Activated naive CD4-positive, alpha-beta T cell treated with anti-CD3 and anti-CD28 coated beads, Interleukin-2, amount 50 U/mL, for 24 hours (primary cell): ENCODE measurements at regions not wholly inside any gene's neighbourhood (a gene's known extent, or its start where the extent isn't known, plus 50 kb on each side); places are given as distances from the start of the nearest gene placed in this dataset.

Source experiments
- H3K27ac Mint-ChIP-seq: one replicate; pipeline ENCODE4 v1.8.0; 2021; ENCODE audit warnings: mild to moderate bottlenecking, mixed read lengths
- H3K27me3 Mint-ChIP-seq: one replicate; pipeline ENCODE4 v1.8.0; 2021; ENCODE audit warnings: mixed read lengths
- H3K36me3 Mint-ChIP-seq: one replicate; pipeline ENCODE4 v1.8.0; 2021; ENCODE audit warnings: mixed read lengths
- H3K4me1 Mint-ChIP-seq: one replicate; pipeline ENCODE4 v1.8.0; 2021; ENCODE audit warnings: mixed read lengths
- H3K4me3 Mint-ChIP-seq: one replicate; pipeline ENCODE4 v1.8.0; 2021; ENCODE audit warnings: mild to moderate bottlenecking, mixed read lengths
- H3K9me3 Mint-ChIP-seq: one replicate; pipeline ENCODE4 v1.8.0; 2021; ENCODE audit warnings: mixed read lengths

DNA sequence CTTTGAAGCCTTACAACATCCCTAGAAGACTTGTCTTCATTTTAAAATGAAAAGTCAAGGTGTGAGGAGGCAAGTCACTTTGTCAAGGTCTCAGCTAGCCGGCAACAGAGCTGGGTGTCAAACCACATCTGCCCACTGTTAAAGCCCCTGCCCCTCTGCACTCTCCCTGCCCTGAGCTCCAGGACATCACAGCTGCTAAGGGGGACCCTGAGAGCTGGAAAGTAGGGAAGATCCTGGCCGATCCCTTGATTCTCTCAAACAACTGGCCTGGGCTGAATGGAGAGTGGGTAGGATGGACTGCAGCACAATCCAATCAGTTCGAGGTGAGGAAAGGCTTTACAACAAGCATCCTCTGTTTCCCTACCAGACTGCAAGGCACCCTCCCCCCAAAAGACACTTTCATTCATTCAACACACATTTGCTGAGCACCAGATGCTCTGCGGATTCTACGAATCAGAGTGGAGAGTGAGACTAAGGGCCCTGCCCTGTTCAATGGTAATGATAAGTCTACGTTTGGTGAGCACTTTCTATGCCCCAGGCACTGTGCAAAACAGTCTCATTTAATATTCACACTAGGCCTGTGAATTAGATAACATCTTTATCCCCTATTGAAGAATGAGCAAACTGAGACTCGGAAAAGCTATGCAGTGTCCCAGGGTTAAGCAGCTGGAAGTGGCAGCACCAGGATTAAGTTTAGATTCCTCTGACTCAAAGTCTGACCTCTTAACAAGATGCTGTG lies 148.1 kb downstream of the HERPUD2 start:
- no peak overlapping the region for H3K4me3 Mint-ChIP-seq
- H3K9me3 Mint-ChIP-seq: no peaks in the 10 kb centered on the region
- no peaks in the 10 kb centered on the region for H3K4me1 Mint-ChIP-seq
- no peaks in the 10 kb centered on the region for H3K27me3 Mint-ChIP-seq
- H3K36me3 Mint-ChIP-seq: no peaks in the 10 kb centered on the region
- H3K27ac Mint-ChIP-seq: no peak overlapping the region

DNA sequence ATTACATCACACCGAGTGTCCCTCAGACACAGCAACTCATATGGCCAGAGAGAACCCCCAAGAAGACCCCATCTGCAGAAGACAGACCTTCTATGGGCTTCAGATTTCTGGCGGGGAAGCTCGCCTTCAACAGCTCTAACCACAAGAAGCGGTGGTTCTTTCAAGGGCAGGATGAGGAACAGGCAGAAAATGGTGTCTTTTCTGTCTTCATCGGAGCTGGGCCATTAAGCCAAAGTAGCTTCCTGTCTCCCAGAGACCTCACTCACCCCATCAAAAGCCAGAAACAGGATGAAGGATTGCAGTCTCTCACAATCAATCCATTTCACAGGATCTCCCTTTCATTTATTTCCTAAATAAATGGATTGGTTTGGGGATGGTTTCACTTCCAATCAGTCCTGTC lies 149.1 kb downstream of the HERPUD2 start:
- Mint-ChIP-seq H3K9me3 (no peaks in the 10 kb centered on the region), H3K36me3 (no peaks in the 10 kb centered on the region), H3K4me1 (no peaks in the 10 kb centered on the region), H3K4me3 (no peak overlapping the region), H3K27ac (no peak overlapping the region), H3K27me3 (no peaks in the 10 kb centered on the region)

DNA sequence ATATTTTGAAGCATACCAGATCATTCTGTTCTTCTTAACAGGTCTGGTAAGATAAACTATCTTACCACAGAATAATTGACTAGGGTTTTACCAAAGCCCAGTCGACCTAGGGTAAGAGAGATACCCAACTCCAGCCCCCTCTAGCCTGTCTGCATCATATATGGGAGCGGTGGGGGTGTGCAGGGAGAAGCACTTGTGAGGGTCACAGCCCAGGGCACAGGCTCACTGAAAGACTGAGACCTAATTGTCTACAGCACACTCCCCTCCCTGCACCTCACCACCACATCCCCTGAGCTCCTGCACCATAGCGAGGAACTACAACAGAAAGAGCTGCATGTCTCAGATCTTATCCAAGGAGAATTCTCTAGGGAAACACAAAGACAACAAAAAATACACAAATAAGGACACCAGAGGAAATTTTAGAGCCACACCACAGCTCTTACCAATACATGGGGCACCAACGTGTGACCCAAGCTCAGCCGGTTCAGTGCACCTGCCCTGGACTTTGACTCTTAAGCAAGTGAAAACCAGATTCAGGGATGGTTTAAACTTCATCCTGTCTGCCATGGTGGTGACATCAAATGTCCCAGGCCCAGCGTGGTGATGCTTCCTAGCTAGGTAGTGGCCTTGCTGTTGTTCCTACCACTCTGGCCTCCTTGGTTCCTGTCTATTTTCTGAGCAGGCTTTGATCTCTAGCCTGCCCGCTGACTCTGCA lies 150.8 kb downstream of the HERPUD2 start:
- no peak overlapping the region for H3K4me3 Mint-ChIP-seq
- no peaks in the 10 kb centered on the region for H3K27me3 Mint-ChIP-seq
- no peaks in the 10 kb centered on the region for H3K36me3 Mint-ChIP-seq
- no peak overlapping the region for H3K27ac Mint-ChIP-seq
- no peaks in the 10 kb centered on the region for H3K9me3 Mint-ChIP-seq
- no peaks in the 10 kb centered on the region for H3K4me1 Mint-ChIP-seq

DNA sequence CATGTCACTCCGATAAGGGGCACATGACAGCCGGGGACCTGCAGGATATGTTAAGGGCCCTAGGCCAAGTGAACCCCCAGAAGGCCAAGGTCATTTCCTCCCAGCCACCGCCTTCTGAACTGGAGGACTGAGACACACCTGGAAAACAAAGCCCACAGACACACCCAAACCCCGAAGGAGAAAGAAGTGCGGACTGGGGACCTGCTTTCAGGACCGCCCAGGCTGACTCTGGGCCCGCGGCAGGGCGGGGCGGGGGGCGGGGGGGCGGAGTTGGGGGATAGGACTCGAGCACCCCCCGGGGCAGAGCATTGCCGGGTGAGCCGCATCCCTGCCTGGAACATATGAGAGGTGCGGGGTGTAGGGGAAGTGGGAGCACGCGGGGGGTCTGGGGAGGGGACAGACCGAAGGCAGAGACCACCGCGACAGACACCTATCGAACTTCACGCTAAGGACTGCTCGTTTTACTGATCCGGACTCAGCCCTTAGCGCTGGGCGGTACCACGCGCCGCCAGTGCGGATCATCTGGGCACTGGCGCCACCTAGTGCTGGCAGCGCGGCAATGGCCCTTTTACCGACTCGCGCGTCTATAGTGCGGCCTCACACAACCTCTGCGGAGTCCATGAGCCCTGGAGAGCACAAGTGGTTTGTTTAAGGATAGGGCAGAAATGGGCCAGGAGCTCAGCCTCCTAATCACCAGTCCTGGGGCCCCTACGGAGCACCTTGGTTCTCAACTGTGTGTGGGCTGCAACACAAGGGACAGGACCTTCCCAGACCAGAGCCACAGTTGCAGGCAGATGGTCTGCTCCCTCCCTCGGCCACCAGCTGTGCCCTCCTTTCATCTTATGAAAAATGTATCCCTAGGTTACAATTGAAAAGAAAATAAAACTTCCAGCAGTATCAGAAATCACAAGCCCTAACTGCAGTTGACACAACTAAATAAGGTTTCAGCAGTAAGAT lies 157.6 kb downstream of the HERPUD2 start:
- Mint-ChIP-seq H3K27ac (no peak overlapping the region), H3K4me3 (peak overlapping the region; percentile 79)

DNA sequence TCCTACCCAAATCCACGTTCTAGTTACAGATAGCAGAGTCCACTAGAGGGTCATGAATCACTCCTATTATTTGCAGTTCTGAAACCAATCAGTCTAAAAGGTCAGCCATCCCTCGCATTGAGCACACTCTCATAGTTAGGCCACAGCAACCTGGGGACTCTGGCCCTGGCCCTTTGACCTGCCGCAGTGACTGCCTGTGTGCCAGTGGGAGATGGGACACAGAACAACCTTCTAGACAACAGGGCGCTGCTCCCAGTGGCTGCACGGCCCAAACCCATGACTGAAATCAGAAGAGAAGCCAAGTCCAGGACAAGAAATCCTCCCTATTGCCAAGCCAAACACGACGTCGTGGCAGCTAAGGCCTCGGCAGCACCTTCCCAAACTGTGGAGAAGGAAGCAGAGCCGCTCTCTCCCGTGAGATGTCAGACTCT lies 158.5 kb downstream of the HERPUD2 start:
- H3K36me3 Mint-ChIP-seq: no peaks in the 10 kb centered on the region
- no peaks in the 10 kb centered on the region for H3K4me1 Mint-ChIP-seq
- H3K27me3 Mint-ChIP-seq: peaks cover 5% of the 10 kb centered on the region
- H3K27ac Mint-ChIP-seq: no peak overlapping the region
- peak overlapping the region; percentile 28 for H3K4me3 Mint-ChIP-seq
- no peaks in the 10 kb centered on the region for H3K9me3 Mint-ChIP-seq

More for the DNA sequence above, 157.6 kb downstream of the HERPUD2 start:
- Mint-ChIP-seq H3K4me1 (no peaks in the 10 kb centered on the region), H3K36me3 (no peaks in the 10 kb centered on the region), H3K9me3 (no peaks in the 10 kb centered on the region), H3K27me3 (peaks cover 5% of the 10 kb centered on the region)

DNA sequence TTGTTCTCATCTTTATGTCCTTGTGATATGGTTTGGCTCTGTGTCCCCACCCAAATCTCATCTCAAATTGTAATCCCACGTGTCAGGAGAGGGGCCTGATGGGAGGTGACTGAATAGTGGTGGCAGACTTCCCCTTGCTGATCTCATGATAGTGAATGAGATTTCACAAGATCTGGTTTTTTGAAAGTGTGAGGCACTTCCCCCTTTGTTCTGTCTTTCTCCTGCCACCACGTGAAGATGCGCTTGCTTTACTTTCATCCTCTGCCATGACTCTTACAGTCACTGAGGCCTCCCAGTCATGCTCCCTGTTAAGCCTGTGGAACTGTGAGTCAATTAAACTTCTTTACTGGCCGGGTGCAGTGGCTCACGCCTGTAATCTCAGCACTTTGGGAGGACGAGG lies 161.0 kb downstream of the HERPUD2 start:
- Mint-ChIP-seq H3K4me1 (no peaks in the 10 kb centered on the region), H3K27me3 (peaks cover 7% of the 10 kb centered on the region), H3K4me3 (no peak overlapping the region), H3K36me3 (no peaks in the 10 kb centered on the region), H3K9me3 (no peaks in the 10 kb centered on the region), H3K27ac (no peak overlapping the region)

DNA sequence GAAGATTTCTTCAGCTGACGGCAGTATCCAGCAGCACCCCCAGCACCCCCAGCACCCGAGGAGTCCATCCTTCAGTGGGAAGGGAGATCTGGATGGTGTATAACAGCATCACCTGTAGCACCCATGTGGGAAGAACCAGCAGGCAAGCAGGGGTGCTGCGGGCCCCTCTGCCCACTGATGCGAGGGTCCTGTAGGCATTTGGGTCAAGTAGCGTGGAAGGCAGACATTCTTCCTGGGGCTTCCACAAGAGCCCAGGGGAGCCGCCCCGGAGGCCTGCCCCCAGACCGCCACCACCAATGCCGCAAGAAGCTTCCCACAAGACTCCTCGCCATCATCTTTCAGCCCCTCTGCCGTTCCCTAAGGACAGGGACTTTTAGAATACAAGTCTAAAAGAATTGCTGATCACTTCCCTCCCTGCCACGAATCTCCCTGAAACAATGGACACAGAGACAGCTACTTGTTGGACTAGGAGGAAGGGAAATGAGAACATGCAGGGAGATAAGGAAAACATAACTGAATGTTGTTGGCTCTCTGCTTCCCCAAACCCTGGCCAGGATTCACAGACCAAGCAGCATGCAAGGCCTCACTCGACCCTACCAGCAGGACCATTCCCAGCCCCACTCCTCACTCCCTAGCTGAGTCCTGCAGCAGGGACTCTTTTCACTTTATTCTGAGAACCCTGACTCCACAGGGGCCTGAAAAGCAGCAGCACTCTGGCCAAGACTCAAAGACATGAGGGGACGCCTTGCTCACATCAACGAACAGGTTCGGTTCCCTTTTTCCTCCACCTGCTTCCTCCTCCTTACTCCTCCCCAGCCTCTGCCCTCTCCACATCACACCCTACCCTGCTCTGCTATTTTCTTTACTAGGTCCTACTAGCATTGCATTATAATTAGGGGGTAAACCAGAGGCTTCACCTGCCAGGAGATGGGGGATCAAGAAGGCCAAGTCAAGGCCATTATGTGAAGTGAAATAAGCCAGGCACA lies 164.5 kb downstream of the HERPUD2 start:
- H3K4me3 Mint-ChIP-seq: no peak overlapping the region
- no peak overlapping the region for H3K27ac Mint-ChIP-seq
- no peaks in the 10 kb centered on the region for H3K36me3 Mint-ChIP-seq
- H3K27me3 Mint-ChIP-seq: peaks cover 10% of the 10 kb centered on the region
- H3K9me3 Mint-ChIP-seq: no peaks in the 10 kb centered on the region
- H3K4me1 Mint-ChIP-seq: no peaks in the 10 kb centered on the region

DNA sequence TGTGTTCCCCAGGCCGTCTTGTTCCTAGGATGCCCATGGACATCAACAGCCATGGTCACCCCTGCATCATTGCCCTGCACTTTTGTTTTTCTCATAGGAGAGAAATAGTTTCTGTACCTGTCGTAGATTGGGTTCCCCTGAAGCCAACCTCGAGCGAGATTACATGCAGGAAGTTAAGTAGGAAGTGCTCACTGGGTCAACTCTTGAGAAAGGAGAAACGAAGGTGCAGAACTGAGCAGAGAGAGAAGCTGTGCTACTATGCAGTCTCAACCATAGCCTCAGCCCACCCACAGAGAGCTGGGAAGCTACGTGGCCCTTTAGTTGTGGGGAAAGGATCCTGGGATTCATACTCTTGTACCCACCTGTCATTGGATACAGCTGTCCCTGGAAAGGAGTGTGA lies 165.2 kb downstream of the HERPUD2 start:
- peaks cover 10% of the 10 kb centered on the region for H3K27me3 Mint-ChIP-seq

DNA sequence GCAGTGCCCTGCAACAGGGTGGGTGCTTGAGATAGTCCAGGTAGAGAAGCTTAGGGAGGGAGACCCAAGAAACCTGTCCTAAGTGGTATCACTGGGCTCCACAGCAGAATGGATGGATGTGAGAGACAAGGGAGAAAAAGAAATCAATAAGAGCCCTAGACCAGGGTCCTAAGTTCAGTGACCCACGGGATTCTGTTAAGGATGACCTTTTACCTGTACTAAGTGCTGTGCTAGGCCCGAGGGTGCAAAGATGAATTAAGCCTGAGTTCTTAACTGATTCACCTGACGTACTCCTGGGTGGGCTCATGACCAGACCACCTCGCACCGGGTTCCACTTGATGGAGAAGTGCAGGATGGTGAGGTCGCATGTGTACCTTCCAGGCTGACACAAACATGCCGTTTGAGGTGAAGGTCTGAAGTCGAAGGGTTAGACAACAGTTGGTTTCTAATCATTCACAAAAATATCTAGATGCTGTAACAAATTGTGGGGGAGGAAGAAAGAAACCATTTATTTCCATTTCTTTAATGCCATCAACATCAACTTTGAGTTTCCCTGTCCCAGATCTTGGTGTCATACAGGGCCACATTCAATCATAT lies 166.5 kb downstream of the HERPUD2 start:
- Mint-ChIP-seq H3K27me3 (peaks cover 10% of the 10 kb centered on the region), H3K4me3 (no peak overlapping the region), H3K36me3 (no peaks in the 10 kb centered on the region)

More for the DNA sequence above, 165.2 kb downstream of the HERPUD2 start:
- Mint-ChIP-seq H3K4me1 (no peaks in the 10 kb centered on the region), H3K36me3 (no peaks in the 10 kb centered on the region), H3K9me3 (no peaks in the 10 kb centered on the region), H3K4me3 (no peak overlapping the region), H3K27ac (no peak overlapping the region)

DNA sequence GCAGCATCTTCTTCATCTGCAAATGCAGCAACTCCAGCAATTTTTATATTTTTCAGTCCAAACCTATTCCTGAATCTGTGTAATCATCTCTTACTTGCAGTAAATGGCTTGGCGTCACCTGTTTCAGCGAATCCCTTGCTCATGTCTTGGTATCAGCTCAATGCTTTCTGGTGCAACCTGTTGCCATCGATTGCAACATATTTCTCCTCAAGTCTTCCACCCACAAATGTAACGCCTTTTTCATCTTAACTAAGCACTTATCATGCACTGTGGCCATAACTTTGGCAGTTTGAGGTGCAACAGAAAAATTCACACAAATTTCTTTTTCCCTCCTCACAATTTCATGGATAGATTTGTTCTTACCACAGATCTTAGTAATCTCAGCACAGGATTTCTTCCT lies 168.3 kb downstream of the HERPUD2 start:
- peaks cover 8% of the 10 kb centered on the region for H3K27me3 Mint-ChIP-seq
- no peak overlapping the region for H3K27ac Mint-ChIP-seq
- H3K9me3 Mint-ChIP-seq: no peaks in the 10 kb centered on the region
- H3K36me3 Mint-ChIP-seq: no peaks in the 10 kb centered on the region
- H3K4me3 Mint-ChIP-seq: no peak overlapping the region
- no peaks in the 10 kb centered on the region for H3K4me1 Mint-ChIP-seq

More for the DNA sequence above, 166.5 kb downstream of the HERPUD2 start:
- no peaks in the 10 kb centered on the region for H3K9me3 Mint-ChIP-seq
- H3K4me1 Mint-ChIP-seq: no peaks in the 10 kb centered on the region
- no peak overlapping the region for H3K27ac Mint-ChIP-seq

DNA sequence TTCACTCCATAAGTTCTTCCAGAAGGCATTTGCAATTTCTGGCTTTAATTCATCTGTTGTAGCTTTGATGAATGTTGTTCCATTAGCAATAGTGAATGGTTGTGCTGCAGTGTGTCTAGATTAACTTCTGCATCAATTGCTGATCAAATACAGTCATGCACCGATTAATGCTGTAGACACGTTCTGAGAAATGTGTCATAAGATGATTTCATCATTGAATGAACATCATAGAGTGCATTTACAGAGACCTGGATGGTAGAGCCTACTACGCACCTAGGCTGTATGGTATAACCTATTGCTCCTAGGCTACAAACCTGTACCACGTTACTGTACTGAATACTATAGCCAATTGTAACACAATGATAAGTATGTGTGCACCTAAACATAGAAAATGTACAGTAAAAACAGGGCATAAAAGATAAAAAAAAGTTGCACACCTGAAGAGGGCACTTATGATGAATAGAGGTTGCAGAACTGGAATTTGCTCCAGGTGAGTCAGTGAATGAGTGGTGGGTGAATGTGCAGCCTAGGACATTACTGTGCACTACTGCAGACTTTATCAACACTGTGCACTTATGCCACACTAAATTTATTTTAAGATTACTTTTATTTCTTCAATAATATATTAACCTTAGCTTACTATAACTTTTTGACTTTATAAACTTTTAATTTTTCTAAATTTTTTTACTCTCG lies 170.7 kb downstream of the HERPUD2 start:
- Mint-ChIP-seq H3K36me3 (no peaks in the 10 kb centered on the region), H3K4me1 (no peaks in the 10 kb centered on the region), H3K27me3 (peaks cover 6% of the 10 kb centered on the region), H3K4me3 (no peak overlapping the region), H3K27ac (no peak overlapping the region), H3K9me3 (no peaks in the 10 kb centered on the region)

DNA sequence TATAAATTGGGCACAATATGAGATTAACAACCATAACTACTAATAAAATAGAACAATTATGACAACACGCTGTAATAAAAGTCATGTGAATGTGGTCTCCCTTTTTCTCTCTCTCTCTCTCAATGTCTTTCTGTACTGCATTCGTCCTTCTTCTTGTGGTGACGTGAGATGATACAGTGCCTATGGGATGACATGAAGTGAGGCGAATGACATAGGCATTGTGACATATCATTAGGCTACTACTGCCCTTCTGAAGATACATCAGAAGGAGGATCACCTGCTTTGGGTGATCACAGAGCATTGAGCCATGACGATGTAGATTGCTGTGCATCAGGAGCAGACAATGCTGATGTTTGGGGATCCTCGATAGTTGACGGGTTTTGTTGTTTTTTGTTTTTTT lies 171.6 kb downstream of the HERPUD2 start:
- Mint-ChIP-seq H3K27ac (no peak overlapping the region), H3K36me3 (no peaks in the 10 kb centered on the region), H3K27me3 (peaks cover 6% of the 10 kb centered on the region), H3K9me3 (no peaks in the 10 kb centered on the region), H3K4me3 (no peak overlapping the region), H3K4me1 (no peaks in the 10 kb centered on the region)

DNA sequence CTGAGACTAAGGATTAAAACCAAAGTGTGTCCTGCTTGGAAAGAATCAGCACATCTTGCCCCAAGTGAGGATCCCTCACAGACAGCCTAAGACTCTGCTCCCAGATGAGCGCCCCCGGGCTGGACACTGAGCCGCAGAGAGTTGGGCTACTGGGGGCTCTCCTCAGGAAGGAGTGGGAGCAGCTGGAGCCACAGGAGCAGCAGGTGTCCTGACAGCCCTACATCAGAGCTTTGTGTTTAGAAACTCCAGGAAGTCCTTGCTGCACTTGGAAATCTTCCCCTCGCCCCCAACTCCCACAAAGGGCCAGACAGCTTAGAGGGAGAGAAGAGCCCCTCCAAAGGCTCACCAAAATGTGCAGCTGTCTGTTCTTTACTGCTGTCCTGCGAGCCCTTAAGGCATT lies 172.2 kb downstream of the HERPUD2 start:
- Mint-ChIP-seq H3K4me1 (no peaks in the 10 kb centered on the region), H3K27me3 (peaks cover 6% of the 10 kb centered on the region), H3K27ac (no peak overlapping the region), H3K9me3 (no peaks in the 10 kb centered on the region), H3K4me3 (no peak overlapping the region), H3K36me3 (no peaks in the 10 kb centered on the region)

DNA sequence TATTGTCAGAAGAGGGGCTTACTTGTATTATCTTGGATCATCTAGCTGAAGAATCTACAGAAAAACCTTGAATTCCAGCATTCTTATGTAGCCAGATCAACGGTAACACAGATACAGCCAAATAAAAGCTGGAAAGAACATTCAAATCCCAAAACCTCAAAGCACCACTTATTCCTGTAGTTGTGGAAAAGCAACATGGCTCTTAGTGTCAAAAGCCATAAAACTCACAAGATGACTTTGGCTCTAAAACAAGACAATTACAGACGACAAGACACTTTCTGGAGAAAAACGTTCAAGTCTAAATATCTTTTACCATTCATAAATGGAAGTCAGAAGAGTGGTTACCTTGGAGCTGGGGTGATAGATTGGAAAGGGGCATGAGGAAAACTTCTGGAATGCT lies 173.0 kb downstream of the HERPUD2 start:
- H3K4me1 Mint-ChIP-seq: no peaks in the 10 kb centered on the region
- H3K27ac Mint-ChIP-seq: no peak overlapping the region
- peaks cover 6% of the 10 kb centered on the region for H3K27me3 Mint-ChIP-seq
- H3K4me3 Mint-ChIP-seq: no peak overlapping the region
- H3K36me3 Mint-ChIP-seq: no peaks in the 10 kb centered on the region
- no peaks in the 10 kb centered on the region for H3K9me3 Mint-ChIP-seq
